ENCODE measurements at regions not wholly inside any gene's neighbourhood (a gene's known extent, or its start where the extent isn't known, plus 50 kb on each side); places are given as distances from the start of the nearest gene placed in this dataset.

- Histone ChIP-seq H3K4me1 (ENCODE audit: insufficient read depth) (no peaks in the 10 kb centered on the region), H3K27ac (ENCODE audit: low read depth) (no peak overlapping the region), H3K79me2 (replicated peaks; ENCODE audit: insufficient read depth) (no peaks in the 10 kb centered on the region), H4K20me1 (replicated peaks; ENCODE audit: insufficient read depth) (no peaks in the 10 kb centered on the region), H2AFZ (no peak overlapping the region), H3F3A (replicated peaks; ENCODE audit: low read depth) (no peaks in the 10 kb centered on the region), H3K9me2 (ENCODE audit: insufficient read depth) (peaks cover 3% of the 10 kb centered on the region; the same call in 1 of the 2 replicates), H3K4me3 (no peak overlapping the region), H3K27me3 (ENCODE audit: insufficient read depth) (no peaks in the 10 kb centered on the region), H3K4me2 (no peak overlapping the region), H3K36me3 (ENCODE audit: insufficient read depth) (no peaks in the 10 kb centered on the region)
- ATAC-seq (no peak), DNase-seq (ENCODE audit: low spot score) (no peak)
- H3K4me1 Mint-ChIP-seq = no peaks in the 10 kb centered on the region
- H3K27ac Mint-ChIP-seq = no peak overlapping the region
- H3K9me3 Mint-ChIP-seq = no peaks in the 10 kb centered on the region
- TF ChIP-seq JUNB (IDR thresholded peaks at IDR 0.05; ENCODE audit: unreplicated experiment) (no peak), EZH2phosphoT487 (IDR thresholded peaks at IDR 0.05; ENCODE audit: unreplicated experiment) (no peak), NANOG (IDR thresholded peaks at IDR 0.05; ENCODE audit: borderline replicate concordance) (no peak), STAT1 (IDR thresholded peaks at IDR 0.05; ENCODE audit: unreplicated experiment) (no peak)
- TF ChIP-seq, protein P1, sequence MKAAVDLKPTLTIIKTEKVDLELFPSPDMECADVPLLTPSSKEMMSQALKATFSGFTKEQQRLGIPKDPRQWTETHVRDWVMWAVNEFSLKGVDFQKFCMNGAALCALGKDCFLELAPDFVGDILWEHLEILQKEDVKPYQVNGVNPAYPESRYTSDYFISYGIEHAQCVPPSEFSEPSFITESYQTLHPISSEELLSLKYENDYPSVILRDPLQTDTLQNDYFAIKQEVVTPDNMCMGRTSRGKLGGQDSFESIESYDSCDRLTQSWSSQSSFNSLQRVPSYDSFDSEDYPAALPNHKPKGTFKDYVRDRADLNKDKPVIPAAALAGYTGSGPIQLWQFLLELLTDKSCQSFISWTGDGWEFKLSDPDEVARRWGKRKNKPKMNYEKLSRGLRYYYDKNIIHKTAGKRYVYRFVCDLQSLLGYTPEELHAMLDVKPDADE (IDR thresholded peaks at IDR 0.05) = no peak
- no peak overlapping the region for H3K4me3 Mint-ChIP-seq
- no peaks in the 10 kb centered on the region for H3K27me3 Mint-ChIP-seq (ENCODE audit: insufficient read depth, low read depth, poor library complexity)
- H3K36me3 Mint-ChIP-seq (ENCODE audit: low read depth) = no peaks in the 10 kb centered on the region
Measured at GRCh38 chr18:73646196-73646595, 501.4 kb downstream of the FBXO15 start.

- Histone ChIP-seq H3K4me2 (no peak overlapping the region), H3K27me3 (ENCODE audit: insufficient read depth) (no peaks in the 10 kb centered on the region), H3F3A (replicated peaks; ENCODE audit: low read depth) (no peaks in the 10 kb centered on the region), H3K27ac (ENCODE audit: low read depth) (no peak overlapping the region), H2AFZ (no peak overlapping the region), H3K36me3 (ENCODE audit: insufficient read depth) (no peaks in the 10 kb centered on the region), H3K79me2 (replicated peaks; ENCODE audit: insufficient read depth) (no peaks in the 10 kb centered on the region), H3K4me3 (no peak overlapping the region), H3K4me1 (ENCODE audit: insufficient read depth) (no peaks in the 10 kb centered on the region), H4K20me1 (replicated peaks; ENCODE audit: insufficient read depth) (no peaks in the 10 kb centered on the region), H3K9me2 (ENCODE audit: insufficient read depth) (peaks cover 3% of the 10 kb centered on the region; the same call in 1 of the 2 replicates)
- Mint-ChIP-seq H3K27me3 (ENCODE audit: insufficient read depth, low read depth, poor library complexity) (no peaks in the 10 kb centered on the region), H3K27ac (no peak overlapping the region), H3K4me1 (no peaks in the 10 kb centered on the region), H3K36me3 (ENCODE audit: low read depth) (no peaks in the 10 kb centered on the region), H3K9me3 (no peaks in the 10 kb centered on the region), H3K4me3 (no peak overlapping the region)
- ATAC-seq = no peak
- DNase-seq (ENCODE audit: low spot score) = no peak
- TF ChIP-seq, protein P1 (IDR thresholded peaks at IDR 0.05) = no peak
- TF ChIP-seq, protein P2, sequence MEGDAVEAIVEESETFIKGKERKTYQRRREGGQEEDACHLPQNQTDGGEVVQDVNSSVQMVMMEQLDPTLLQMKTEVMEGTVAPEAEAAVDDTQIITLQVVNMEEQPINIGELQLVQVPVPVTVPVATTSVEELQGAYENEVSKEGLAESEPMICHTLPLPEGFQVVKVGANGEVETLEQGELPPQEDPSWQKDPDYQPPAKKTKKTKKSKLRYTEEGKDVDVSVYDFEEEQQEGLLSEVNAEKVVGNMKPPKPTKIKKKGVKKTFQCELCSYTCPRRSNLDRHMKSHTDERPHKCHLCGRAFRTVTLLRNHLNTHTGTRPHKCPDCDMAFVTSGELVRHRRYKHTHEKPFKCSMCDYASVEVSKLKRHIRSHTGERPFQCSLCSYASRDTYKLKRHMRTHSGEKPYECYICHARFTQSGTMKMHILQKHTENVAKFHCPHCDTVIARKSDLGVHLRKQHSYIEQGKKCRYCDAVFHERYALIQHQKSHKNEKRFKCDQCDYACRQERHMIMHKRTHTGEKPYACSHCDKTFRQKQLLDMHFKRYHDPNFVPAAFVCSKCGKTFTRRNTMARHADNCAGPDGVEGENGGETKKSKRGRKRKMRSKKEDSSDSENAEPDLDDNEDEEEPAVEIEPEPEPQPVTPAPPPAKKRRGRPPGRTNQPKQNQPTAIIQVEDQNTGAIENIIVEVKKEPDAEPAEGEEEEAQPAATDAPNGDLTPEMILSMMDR (conservative IDR thresholded peaks at IDR 0.05; ENCODE audit: low read depth in 2 of 2) = no peak
- TF ChIP-seq REST (IDR thresholded peaks at IDR 0.05; ENCODE audit: unreplicated experiment) = no peak
- TF ChIP-seq CREB1 (CRISPR knock-in tag; IDR thresholded peaks at IDR 0.05; ENCODE audit: low read depth) = no peak
- TF ChIP-seq ZNF331 (CRISPR knock-in tag; IDR thresholded peaks at IDR 0.05; ENCODE audit: low read depth) = no peak
- no peak for TF ChIP-seq STAT1 (IDR thresholded peaks at IDR 0.05; ENCODE audit: unreplicated experiment)
- TF ChIP-seq JUNB (IDR thresholded peaks at IDR 0.05; ENCODE audit: unreplicated experiment) = no peak
- no peak for TF ChIP-seq POLR2AphosphoS5 (IDR thresholded peaks at IDR 0.05; ENCODE audit: low read depth)
- no peak for TF ChIP-seq EZH2 (IDR thresholded peaks at IDR 0.05; ENCODE audit: low read depth, unreplicated experiment)
- TF ChIP-seq EZH2phosphoT487 (IDR thresholded peaks at IDR 0.05; ENCODE audit: unreplicated experiment) = no peak
- no peak for TF ChIP-seq NANOG (IDR thresholded peaks at IDR 0.05; ENCODE audit: borderline replicate concordance)
- TF ChIP-seq ZNF114 (CRISPR knock-in tag; IDR thresholded peaks at IDR 0.05) = no peak
Measured at GRCh38 chr18:73645160-73645715, 502.4 kb downstream of the FBXO15 start.

All from GM23338 (cell line).